GM10248 (cell line): ENCODE measurements at regions not wholly inside any gene's neighbourhood (a gene's known extent, or its start where the extent isn't known, plus 50 kb on each side); places are given as distances from the start of the nearest gene placed in this dataset.

ENCODE experiments used
- CTCF ChIA-PET: fragments of 300-600 bp; sonication (Branson Sonifier 250); formaldehyde crosslinking; extraction: SDS; loops from one replicate; lab custom pipeline; 2021; ENCODE audit warnings: antibody characterized with exemption; lab: Yijun Ruan, JAX
- POLR2A ChIA-PET: fragments of 350-650 bp; sonication (Branson Sonifier 250); formaldehyde crosslinking; extraction: SDS; loops from one replicate; lab custom pipeline; 2020; ENCODE audit warnings: antibody characterized with exemption; lab: Yijun Ruan, JAX
- DNase-seq: peaks from one replicate; pipeline ENCODE4 v3.0.0; 2012; ENCODE audit errors: extremely low spot score
- TF ChIP-seq, protein P1 (sequence below): IDR thresholded peaks from 2 replicates; pipeline ENCODE4 v1.5.1; 2012; ENCODE audit warnings: mild to moderate bottlenecking, low read depth; ENCODE audit errors: extremely low read depth, missing control alignments, control extremely low read depth

DNA sequence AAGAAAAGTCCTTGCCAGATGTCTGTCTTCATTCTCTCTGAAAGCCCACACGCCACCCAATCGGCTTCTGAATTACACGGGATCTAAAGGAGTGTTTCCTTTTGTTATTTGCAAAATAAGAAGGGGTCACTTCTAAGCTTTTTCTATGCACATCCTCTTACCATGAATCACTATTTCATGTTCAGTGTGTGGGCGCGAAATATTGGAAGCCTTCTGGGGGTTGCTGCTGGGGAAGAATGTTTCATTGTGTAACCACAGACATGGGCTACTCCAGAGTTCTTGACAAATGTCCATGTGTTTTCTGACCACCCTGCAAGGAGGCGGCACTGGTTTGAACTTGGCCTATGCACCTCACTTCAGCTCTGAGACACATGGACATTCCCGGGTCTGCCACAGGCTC lies 133.6 kb upstream of the APCDD1 start:
- ChIA-PET CTCF (no interaction called here), POLR2A (no interaction called here)
- no peak for DNase-seq

DNA sequence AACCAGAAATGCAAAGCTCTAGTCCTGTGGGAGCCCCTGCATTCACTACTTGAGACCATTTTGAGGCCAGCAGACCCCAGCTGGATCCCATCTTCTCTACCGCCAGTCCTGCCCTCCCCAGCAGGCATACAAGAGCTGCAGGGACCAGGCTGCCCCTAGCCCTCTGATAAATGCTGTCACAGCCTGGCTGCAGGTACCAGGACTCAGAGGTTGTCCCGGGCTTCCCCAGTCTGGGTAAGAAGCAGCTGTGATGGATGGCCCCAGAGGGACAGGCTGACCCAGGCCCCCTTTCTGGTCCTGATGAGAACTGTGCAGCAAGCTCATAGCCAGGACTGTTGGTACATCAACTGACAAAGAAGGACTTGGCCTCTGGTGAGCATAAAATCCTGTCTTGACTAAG lies 132.9 kb upstream of the APCDD1 start:
- ChIA-PET POLR2A (no interaction called here), CTCF (interaction anchor here (1.4 kb wide), 2 partner anchors 9 to 10 kb away, joined by 6 to 7 read pairs; no protein-coding TSS in a partner anchor)
- DNase-seq = no peak
- TF ChIP-seq, protein P1, sequence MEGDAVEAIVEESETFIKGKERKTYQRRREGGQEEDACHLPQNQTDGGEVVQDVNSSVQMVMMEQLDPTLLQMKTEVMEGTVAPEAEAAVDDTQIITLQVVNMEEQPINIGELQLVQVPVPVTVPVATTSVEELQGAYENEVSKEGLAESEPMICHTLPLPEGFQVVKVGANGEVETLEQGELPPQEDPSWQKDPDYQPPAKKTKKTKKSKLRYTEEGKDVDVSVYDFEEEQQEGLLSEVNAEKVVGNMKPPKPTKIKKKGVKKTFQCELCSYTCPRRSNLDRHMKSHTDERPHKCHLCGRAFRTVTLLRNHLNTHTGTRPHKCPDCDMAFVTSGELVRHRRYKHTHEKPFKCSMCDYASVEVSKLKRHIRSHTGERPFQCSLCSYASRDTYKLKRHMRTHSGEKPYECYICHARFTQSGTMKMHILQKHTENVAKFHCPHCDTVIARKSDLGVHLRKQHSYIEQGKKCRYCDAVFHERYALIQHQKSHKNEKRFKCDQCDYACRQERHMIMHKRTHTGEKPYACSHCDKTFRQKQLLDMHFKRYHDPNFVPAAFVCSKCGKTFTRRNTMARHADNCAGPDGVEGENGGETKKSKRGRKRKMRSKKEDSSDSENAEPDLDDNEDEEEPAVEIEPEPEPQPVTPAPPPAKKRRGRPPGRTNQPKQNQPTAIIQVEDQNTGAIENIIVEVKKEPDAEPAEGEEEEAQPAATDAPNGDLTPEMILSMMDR = no peak

More for the DNA sequence above, 133.6 kb upstream of the APCDD1 start:
- TF ChIP-seq, protein P1 = no peak

- DNase-seq = no peak
- CTCF ChIA-PET = interaction anchor here (1.4 kb wide), 2 partner anchors 9 to 10 kb away, joined by 6 to 7 read pairs; no protein-coding TSS in a partner anchor
- TF ChIP-seq, protein P1 = no peak
- POLR2A ChIA-PET = no interaction called here
Measured at GRCh38 chr18:10322004-10322403, 132.4 kb upstream of the APCDD1 start.

DNA sequence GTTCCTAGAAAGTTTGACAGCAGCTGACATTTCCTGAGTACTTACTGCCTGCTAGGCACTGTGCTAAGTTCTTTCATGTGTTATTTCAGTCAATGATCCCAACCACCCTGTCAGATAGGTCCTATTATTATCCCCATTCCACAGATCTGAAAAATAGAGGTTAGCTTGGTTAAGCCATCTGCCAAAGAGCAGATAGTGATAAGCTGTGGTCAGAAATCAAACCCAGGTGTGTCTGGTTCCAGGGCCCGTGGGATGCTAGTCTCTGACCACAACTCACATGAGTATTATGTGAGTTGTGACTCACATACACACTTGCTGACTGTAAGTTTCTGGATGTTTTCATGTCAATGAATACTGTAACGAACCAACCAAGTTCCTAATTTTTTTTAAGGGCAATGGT lies 132.0 kb upstream of the APCDD1 start:
- no peak for DNase-seq
- ChIA-PET CTCF (interaction anchor here (1.4 kb wide), 2 partner anchors 10 kb away, joined by 6 to 7 read pairs; no protein-coding TSS in a partner anchor), POLR2A (no interaction called here)
- TF ChIP-seq, protein P1 = no peak

DNA sequence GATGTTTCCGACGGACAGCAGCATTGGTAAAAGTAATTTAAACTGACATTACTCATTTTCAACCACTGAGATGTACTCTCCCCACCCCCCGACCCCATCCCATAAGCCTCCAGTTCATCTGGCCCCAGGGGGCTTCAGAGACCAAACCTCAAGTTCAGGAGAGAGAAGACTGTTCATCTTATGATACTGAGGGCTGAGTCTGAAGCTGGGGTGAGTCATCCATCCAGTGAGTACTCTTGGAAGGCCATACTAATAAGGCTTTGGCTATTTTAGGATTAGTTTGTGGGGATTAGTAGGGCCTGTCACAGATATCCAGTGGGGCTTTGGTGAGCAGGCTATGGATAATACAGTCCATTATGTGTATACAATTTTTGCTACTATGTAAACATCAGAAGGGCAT lies 125.3 kb upstream of the APCDD1 start:
- ChIA-PET POLR2A (no interaction called here), CTCF (no interaction called here)
- no peak for DNase-seq
- TF ChIP-seq, protein P1 = no peak

DNA sequence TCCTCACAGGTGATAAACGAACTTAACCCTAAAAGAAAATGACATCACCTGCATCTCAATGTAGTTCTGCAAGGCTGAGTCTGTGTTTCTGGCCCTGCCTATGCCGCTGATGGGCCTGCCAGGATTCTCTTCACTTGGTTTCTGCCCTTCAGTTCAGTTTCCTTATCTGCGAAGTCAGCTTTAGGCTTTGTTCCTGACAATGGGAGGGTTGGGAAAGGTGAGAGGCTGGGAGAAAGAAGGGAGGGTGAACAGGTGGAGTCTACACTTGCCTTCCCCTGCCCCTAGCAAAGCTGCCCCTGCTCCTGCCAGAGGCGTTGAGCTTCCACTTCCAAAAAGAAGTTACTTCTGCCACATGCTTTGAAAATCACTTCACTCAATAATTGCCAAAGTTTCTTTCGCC lies 124.0 kb upstream of the APCDD1 start:
- CTCF ChIA-PET = no interaction called here
- DNase-seq = no peak
- TF ChIP-seq, protein P1 = no peak
- POLR2A ChIA-PET = no interaction called here

GRCh38 chr18:10332452-10332851 lies 122.0 kb upstream of the APCDD1 start:
- DNase-seq = no peak
- ChIA-PET CTCF (interaction anchor here (1.3 to 1.9 kb wide), 2 partner anchors 10 to 18 kb away, joined by 3 to 7 read pairs; no protein-coding TSS in a partner anchor), POLR2A (no interaction called here)
- TF ChIP-seq, protein P1 = no peak
